ENCODE measurements at regions not wholly inside any gene's neighbourhood (a gene's known extent, or its start where the extent isn't known, plus 50 kb on each side); places are given as distances from the start of the nearest gene placed in this dataset.

- Histone ChIP-seq H3K27me3 (replicated peaks; ENCODE audit: insufficient read depth, low read depth, low read length, poor library complexity) (no peaks in the 10 kb centered on the region), H3K27ac (ENCODE audit: low read depth, low read length, poor library complexity, severe bottlenecking) (no peak overlapping the region), H3K4me3 (ENCODE audit: low read depth, low read length, poor library complexity, severe bottlenecking) (no peak overlapping the region), H3K9me3 (ENCODE audit: low read depth, low read length, poor library complexity, severe bottlenecking) (no peaks in the 10 kb centered on the region), H3K4me1 (ENCODE audit: insufficient read depth, low read length, poor library complexity, severe bottlenecking) (peaks cover 4% of the 10 kb centered on the region), H3K36me3 (ENCODE audit: insufficient read depth, low read length, poor library complexity, severe bottlenecking) (no peaks in the 10 kb centered on the region)
- TF ChIP-seq CTCF (conservative IDR thresholded peaks at IDR 0.05; ENCODE audit: low read depth, low read length): no peak
- TF ChIP-seq EZH2 (IDR thresholded peaks at IDR 0.05; ENCODE audit: borderline replicate concordance, low read depth, low read length, poor library complexity, severe bottlenecking): no peak
- CTCF ChIA-PET: no interaction called here
- DNase-seq (ENCODE audit: low spot score): no peak
- intact Hi-C loops (cut with micrococcal nuclease; ENCODE audit: unreplicated experiment): no loop called here
- no TSS peak for BruUV-seq (replicated peaks)
- POLR2A ChIA-PET (ENCODE audit: low non-redundant PET): no interaction called here
Measured at GRCh38 chr13:74278901-74279300, 144.7 kb upstream of the KLF12 start.

- POLR2A ChIA-PET (ENCODE audit: low non-redundant PET): no interaction called here
Measured at GRCh38 chr13:74274916-74275315, 140.7 kb upstream of the KLF12 start.

GRCh38 chr13:74273581-74273980 is 139.4 kb upstream of the KLF12 start:
- TF ChIP-seq EZH2 (IDR thresholded peaks at IDR 0.05; ENCODE audit: borderline replicate concordance, low read depth, low read length, poor library complexity, severe bottlenecking): no peak
- TF ChIP-seq CTCF (conservative IDR thresholded peaks at IDR 0.05; ENCODE audit: low read depth, low read length): no peak
- H3K9me3 ChIP-seq (ENCODE audit: low read depth, low read length, poor library complexity, severe bottlenecking): peaks cover 10% of the 10 kb centered on the region
- peaks cover 8% of the 10 kb centered on the region for H3K4me1 ChIP-seq (ENCODE audit: insufficient read depth, low read length, poor library complexity, severe bottlenecking)
- no peaks in the 10 kb centered on the region for H3K27me3 ChIP-seq (replicated peaks; ENCODE audit: insufficient read depth, low read depth, low read length, poor library complexity)
- intact Hi-C loops (cut with micrococcal nuclease; ENCODE audit: unreplicated experiment): no loop called here
- no peaks in the 10 kb centered on the region for H3K36me3 ChIP-seq (ENCODE audit: insufficient read depth, low read length, poor library complexity, severe bottlenecking)
- no peak overlapping the region for H3K27ac ChIP-seq (ENCODE audit: low read depth, low read length, poor library complexity, severe bottlenecking)
- no peak overlapping the region for H3K4me3 ChIP-seq (ENCODE audit: low read depth, low read length, poor library complexity, severe bottlenecking)
- DNase-seq (ENCODE audit: low spot score): no peak
- ChIA-PET CTCF (no interaction called here), POLR2A (ENCODE audit: low non-redundant PET) (no interaction called here)
- BruUV-seq (replicated peaks): no TSS peak

More at GRCh38 chr13:74274916-74275315, 140.7 kb upstream of the KLF12 start:
- DNase-seq (ENCODE audit: low spot score): no peak
- intact Hi-C loops (cut with micrococcal nuclease; ENCODE audit: unreplicated experiment): no loop called here
- Histone ChIP-seq H3K27me3 (replicated peaks; ENCODE audit: insufficient read depth, low read depth, low read length, poor library complexity) (no peaks in the 10 kb centered on the region), H3K9me3 (ENCODE audit: low read depth, low read length, poor library complexity, severe bottlenecking) (peaks cover 10% of the 10 kb centered on the region), H3K36me3 (ENCODE audit: insufficient read depth, low read length, poor library complexity, severe bottlenecking) (no peaks in the 10 kb centered on the region), H3K4me3 (ENCODE audit: low read depth, low read length, poor library complexity, severe bottlenecking) (no peak overlapping the region), H3K27ac (ENCODE audit: low read depth, low read length, poor library complexity, severe bottlenecking) (no peak overlapping the region), H3K4me1 (ENCODE audit: insufficient read depth, low read length, poor library complexity, severe bottlenecking) (peaks cover 8% of the 10 kb centered on the region)
- BruUV-seq (replicated peaks): no TSS peak
- CTCF ChIA-PET: no interaction called here
- TF ChIP-seq CTCF (conservative IDR thresholded peaks at IDR 0.05; ENCODE audit: low read depth, low read length): no peak
- TF ChIP-seq EZH2 (IDR thresholded peaks at IDR 0.05; ENCODE audit: borderline replicate concordance, low read depth, low read length, poor library complexity, severe bottlenecking): no peak
